ENCODE measurements at regions not wholly inside any gene's neighbourhood (a gene's known extent, or its start where the extent isn't known, plus 50 kb on each side); places are given as distances from the start of the nearest gene placed in this dataset.

DNA sequence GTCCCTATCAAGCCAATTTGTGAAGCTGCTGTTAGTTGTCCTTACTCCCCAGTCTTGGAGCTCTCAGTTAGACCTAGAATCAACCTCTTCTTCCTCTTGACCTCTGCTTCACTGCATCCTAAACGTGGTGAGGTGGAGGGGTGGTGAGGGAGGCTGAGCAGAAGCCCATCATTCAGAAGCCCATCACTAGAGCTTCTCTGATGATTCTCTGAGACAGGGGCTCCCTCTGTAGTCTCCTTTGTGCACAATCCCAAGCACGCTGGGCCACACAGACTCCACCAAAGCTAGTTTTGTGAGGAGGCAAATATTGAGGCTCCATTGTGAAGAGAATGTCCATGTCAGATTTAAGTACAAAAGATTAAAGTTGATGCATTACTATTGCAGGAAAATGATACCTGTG, 163.8 kb upstream of the PRSS1 start:
- no peak for TF ChIP-seq NFIB (CRISPR knock-in tag; IDR thresholded peaks at IDR 0.05; ENCODE audit: borderline replicate concordance)
- TF ChIP-seq MBD4 (IDR thresholded peaks at IDR 0.05; ENCODE audit: borderline replicate concordance, low read length), result no peak
- no peak for TF ChIP-seq RNF2 (conservative IDR thresholded peaks at IDR 0.05; ENCODE audit: low read depth)
- TF ChIP-seq TEAD2 (CRISPR knock-in tag; IDR thresholded peaks at IDR 0.05), result no peak
- no peak for TF ChIP-seq NR2F6 (IDR thresholded peaks at IDR 0.05)
- TF ChIP-seq NR2F6 (CRISPR knock-in tag; IDR thresholded peaks at IDR 0.05), result no peak
- TF ChIP-seq TCF12 (IDR thresholded peaks at IDR 0.05), result no peak
- TF ChIP-seq TCF12 (CRISPR knock-in tag; IDR thresholded peaks at IDR 0.05), result no peak
- no peak for TF ChIP-seq POLR2A (IDR thresholded peaks at IDR 0.05; ENCODE audit: insufficient read depth in 1 of 2, low read depth in 2 of 2, low read length in 2 of 2)
- TF ChIP-seq, protein P1, sequence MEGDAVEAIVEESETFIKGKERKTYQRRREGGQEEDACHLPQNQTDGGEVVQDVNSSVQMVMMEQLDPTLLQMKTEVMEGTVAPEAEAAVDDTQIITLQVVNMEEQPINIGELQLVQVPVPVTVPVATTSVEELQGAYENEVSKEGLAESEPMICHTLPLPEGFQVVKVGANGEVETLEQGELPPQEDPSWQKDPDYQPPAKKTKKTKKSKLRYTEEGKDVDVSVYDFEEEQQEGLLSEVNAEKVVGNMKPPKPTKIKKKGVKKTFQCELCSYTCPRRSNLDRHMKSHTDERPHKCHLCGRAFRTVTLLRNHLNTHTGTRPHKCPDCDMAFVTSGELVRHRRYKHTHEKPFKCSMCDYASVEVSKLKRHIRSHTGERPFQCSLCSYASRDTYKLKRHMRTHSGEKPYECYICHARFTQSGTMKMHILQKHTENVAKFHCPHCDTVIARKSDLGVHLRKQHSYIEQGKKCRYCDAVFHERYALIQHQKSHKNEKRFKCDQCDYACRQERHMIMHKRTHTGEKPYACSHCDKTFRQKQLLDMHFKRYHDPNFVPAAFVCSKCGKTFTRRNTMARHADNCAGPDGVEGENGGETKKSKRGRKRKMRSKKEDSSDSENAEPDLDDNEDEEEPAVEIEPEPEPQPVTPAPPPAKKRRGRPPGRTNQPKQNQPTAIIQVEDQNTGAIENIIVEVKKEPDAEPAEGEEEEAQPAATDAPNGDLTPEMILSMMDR (CRISPR knock-in tag; IDR thresholded peaks at IDR 0.05), result no peak
- no peak for TF ChIP-seq THYN1 (CRISPR knock-in tag; IDR thresholded peaks at IDR 0.05; ENCODE audit: borderline replicate concordance, low read depth)
